IPS DF 6.9 (cell line): ENCODE measurements at regions not wholly inside any gene's neighbourhood (a gene's known extent, or its start where the extent isn't known, plus 50 kb on each side); places are given as distances from the start of the nearest gene placed in this dataset.
"Not testable (repeated sequence)": the region's sequence is repeated elsewhere in the genome, so short reads cannot be mapped to it uniquely, and the experiment has no call there.

Experiments
- DNase-seq: peaks from one replicate; pipeline ENCODE4 v3.0.0-alpha.2; 2013; ENCODE audit warnings: low read depth, low spot score
- H3K27ac ChIP-seq: one replicate; pipeline ENCODE4 v1.5.1; 2013; ENCODE audit warnings: low read length, control low read depth
- H3K27me3 ChIP-seq: 2 replicates; pipeline ENCODE4 v1.6.1; 2013; ENCODE audit warnings: mild to moderate bottlenecking, low read length; ENCODE audit not compliant: control insufficient read depth, insufficient read depth
- H3K36me3 ChIP-seq: 2 replicates; pipeline ENCODE4 v1.6.1; 2013; ENCODE audit warnings: low read length; ENCODE audit not compliant: control insufficient read depth, insufficient read depth
- H3K4me1 ChIP-seq: 2 replicates; pipeline ENCODE4 v1.6.1; 2013; ENCODE audit warnings: low read length; ENCODE audit not compliant: control insufficient read depth, insufficient read depth
- H3K4me3 ChIP-seq: 2 replicates; pipeline ENCODE4 v1.5.1; 2013; ENCODE audit warnings: mild to moderate bottlenecking, low read length
- H3K9me3 ChIP-seq: 2 replicates; pipeline ENCODE4 v1.6.1; 2013; ENCODE audit warnings: low read length, inconsistent platforms; ENCODE audit not compliant: control insufficient read depth, insufficient read depth
- WGBS: extraction: QIAGEN DNeasy Blood & Tissue Kit; methylation state at CpG from one replicate; pipeline ENCODE4 v1.1.7; 2013; ENCODE audit warnings: mixed read lengths, missing lambda C conversion rate; ENCODE audit not compliant: insufficient read length, insufficient coverage; 5-methylcytosine and 5-hydroxymethylcytosine counted together

DNA sequence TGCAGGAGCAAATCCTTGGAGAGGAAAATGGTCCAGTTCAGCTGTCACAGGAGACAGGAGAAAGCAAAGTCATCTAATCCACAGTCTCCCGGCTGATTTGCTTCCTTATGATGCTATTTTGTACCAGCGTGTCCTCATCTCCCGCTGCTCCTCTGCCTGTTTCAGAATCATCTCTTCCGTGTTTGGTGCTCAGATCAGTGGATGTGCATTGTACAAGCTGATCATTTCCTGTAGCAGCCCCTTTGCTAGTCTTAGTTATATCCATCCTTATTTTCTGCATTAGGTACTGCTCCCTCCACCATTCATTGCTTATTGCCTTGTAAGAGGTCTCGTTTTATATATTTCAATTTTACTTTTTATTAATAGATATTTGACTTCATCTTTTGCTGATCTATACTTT lies 219.9 kb upstream of the PRSS58 start:
- H3K27me3 ChIP-seq, H3K4me3 ChIP-seq, H3K36me3 ChIP-seq, H3K9me3 ChIP-seq, H3K27ac ChIP-seq, H3K4me1 ChIP-seq, DNase-seq: not testable (repeated sequence)
- WGBS: no CpG with 5 or more reads among the region's 5 CpGs

DNA sequence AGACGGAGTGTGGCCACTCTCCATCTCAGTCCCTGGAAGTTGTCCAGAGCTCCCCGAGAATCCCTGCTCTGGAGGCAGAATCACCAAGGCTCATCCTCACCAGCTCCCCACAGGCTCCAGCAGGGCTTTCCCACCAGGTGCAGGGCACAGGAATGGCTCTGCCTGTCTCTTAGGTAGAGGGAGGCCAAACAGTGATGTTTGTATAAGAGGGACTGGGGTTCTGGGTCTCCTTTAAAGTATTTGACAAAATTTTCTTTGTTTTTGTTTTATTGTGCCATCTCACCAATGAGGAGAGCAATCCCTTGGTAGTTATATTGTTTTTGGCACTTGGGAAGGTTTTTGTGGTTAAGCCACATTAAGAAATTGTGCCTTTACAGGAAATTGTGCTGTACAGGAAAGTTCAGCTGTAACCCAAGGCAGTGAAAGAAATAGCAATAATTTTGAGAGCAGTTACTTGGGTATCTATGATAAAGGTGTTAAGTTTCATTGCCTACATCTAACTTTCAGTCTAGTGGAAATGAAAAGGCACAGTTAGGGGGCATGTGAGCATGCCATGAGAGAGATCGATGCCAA lies 219.3 kb upstream of the PRSS58 start:
- H3K4me3 ChIP-seq: no peak overlapping the region

DNA sequence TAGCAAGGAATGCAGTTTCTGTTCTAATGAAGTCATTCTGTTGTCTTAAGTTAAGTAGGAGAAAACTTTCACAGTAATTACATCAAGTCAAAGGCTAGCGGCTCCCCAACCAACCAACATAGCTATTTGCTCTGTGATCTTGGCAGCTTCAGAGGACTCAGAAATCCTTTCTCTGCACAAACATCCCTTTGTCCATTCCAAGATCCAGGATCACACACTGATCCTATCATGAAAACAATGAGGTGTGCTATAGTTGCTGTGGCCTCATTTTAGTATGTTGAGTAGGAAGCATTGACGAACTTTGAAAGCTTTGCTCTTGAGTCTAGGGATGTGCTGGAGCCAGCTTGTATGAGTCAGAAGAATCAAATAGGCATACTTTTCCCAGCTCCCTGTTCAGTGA lies 218.2 kb upstream of the PRSS58 start:
- H3K9me3 ChIP-seq: no peaks in the 10 kb centered on the region
- H3K4me1 ChIP-seq: 0 out of 2 replicates have a peak, but pooled peaks cover 2% of the 10 kb centered on the region
- no peaks in the 10 kb centered on the region for H3K27me3 ChIP-seq

More for the DNA sequence above, 219.3 kb upstream of the PRSS58 start:
- WGBS: no CpG with 5 or more reads among the region's 3 CpGs
- Histone ChIP-seq H3K4me1 (0 out of 2 replicates have a peak, but pooled peaks cover 2% of the 10 kb centered on the region), H3K27ac (no peak overlapping the region), H3K27me3 (no peaks in the 10 kb centered on the region), H3K36me3 (no peaks in the 10 kb centered on the region), H3K9me3 (no peaks in the 10 kb centered on the region)
- DNase-seq: no peak

DNA sequence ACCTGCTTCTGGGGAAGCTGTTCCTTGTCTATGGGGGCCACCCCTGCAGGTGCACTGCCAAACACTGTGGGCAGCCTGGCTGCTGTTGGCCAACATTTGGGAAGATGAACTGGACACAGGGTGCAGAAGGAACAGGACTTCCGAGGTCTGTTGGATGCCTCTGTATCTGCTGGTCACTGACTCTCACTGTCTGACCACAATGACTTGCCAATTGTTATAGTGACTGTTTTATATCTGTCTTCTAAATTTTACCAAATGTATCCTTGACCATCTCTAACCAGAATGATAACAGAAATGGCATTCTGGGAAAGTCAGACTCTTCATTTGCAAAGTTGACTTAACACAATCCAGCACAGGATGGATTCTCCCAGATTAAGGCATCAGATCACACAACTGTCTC lies 214.0 kb upstream of the PRSS58 start:
- Histone ChIP-seq H3K4me3 (no peak overlapping the region), H3K27me3 (no peaks in the 10 kb centered on the region), H3K9me3 (no peaks in the 10 kb centered on the region), H3K27ac (no peak overlapping the region), H3K36me3 (no peaks in the 10 kb centered on the region), H3K4me1 (no peaks in the 10 kb centered on the region)
- no peak for DNase-seq
- no CpG with 5 or more reads among the region's 1 CpG for WGBS

More for the DNA sequence above, 218.2 kb upstream of the PRSS58 start:
- no peak overlapping the region for H3K27ac ChIP-seq
- no peak overlapping the region for H3K4me3 ChIP-seq
- no peak for DNase-seq
- H3K36me3 ChIP-seq: no peaks in the 10 kb centered on the region
- no CpG with 5 or more reads among the region's 2 CpGs for WGBS

DNA sequence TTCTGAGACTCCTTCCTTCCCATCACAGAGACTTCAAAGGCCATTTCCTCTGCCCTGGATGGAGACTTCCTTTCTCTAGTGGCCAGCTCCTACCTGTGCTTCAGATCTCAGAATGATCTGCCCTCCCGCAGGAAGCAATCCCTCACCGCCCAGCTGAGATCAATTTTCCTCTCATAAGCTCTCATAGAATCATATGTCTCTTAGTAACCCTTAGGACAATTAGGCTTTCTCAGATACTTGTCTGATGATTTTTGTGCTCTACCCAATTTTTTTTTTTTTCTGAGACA lies 212.6 kb upstream of the PRSS58 start:
- Histone ChIP-seq H3K27ac (no peak overlapping the region), H3K9me3 (no peaks in the 10 kb centered on the region), H3K4me3 (no peak overlapping the region), H3K27me3 (no peaks in the 10 kb centered on the region), H3K4me1 (no peaks in the 10 kb centered on the region), H3K36me3 (no peaks in the 10 kb centered on the region)
- DNase-seq: no peak
- no CpG with 5 or more reads among the region's 2 CpGs for WGBS

DNA sequence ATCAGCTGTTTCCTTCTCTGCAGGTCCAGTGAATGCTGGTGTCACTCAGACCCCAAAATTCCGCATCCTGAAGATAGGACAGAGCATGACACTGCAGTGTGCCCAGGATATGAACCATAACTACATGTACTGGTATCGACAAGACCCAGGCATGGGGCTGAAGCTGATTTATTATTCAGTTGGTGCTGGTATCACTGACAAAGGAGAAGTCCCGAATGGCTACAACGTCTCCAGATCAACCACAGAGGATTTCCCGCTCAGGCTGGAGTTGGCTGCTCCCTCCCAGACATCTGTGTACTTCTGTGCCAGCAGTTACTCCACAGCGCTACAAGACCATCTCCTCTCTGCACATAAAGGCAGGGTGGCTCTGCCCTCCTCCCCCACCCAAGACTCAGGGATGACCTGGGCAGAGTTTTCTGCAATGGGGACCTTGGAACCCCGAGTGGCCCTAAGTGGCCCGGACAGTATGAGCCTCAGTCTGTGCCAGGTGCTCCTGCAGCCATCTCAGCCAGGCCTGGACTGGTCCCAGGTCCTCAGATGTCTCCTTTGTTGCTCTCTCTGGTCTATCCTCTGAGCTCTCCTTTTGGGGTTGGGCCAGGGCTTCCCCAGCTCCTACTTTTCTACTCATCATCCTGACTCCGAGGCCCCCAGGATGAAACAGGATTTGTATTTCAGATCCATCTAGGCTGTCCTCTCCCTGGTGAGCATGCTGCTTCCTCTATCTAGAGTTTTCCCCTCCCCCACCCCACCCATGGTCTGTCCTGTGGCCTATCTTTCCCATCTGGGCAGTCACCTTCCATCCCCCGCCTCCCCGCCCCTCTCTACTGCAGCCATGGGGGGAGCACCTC lies 212.1 kb upstream of the PRSS58 start:
- no peak for DNase-seq
- Histone ChIP-seq H3K36me3 (no peaks in the 10 kb centered on the region), H3K4me1 (no peaks in the 10 kb centered on the region), H3K4me3 (no peak overlapping the region), H3K9me3 (no peaks in the 10 kb centered on the region), H3K27ac (no peak overlapping the region), H3K27me3 (no peaks in the 10 kb centered on the region)
- WGBS: no CpG with 5 or more reads among the region's 11 CpGs

DNA sequence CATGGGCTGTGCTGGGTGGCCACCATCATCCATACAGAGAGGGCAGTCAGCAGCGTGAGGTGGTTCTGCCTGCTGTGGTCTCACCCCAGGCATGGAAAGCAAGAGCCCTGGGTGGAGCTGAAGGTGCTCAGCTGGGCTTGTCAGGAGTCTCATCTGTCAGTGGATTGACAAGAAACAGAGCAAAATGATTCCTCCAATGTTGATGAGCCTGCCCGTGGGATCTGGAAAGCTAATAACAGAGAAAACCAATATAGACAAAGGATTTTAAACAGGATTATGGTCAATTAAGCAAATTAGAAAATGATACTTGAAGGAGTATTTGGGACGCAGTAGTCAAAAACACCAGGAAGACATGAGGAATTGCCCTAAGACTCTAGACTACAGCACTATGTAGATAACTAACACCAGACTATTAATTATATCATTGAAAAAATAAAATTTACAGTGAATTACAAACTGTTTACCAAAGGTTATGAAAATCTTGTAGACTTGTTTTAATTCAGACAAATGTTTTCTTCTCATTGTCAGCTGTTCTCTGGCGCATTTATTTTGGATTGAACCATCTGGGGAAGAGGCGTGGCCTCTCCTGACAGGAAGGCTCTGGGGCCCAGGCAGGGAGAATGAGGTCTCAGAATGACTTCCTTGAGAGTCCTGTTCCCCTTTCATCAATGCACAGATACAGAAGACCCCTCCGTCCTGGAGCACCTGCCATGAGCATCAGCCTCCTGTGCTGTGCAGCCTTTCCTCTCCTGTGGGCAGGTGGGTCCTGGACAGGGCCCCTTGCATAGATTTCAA lies 211.2 kb upstream of the PRSS58 start:
- no CpG with 5 or more reads among the region's 6 CpGs for WGBS
- Histone ChIP-seq H3K27me3 (no peaks in the 10 kb centered on the region), H3K4me3 (no peak overlapping the region), H3K27ac (no peak overlapping the region), H3K4me1 (no peaks in the 10 kb centered on the region), H3K36me3 (no peaks in the 10 kb centered on the region), H3K9me3 (no peaks in the 10 kb centered on the region)
- DNase-seq: no peak

DNA sequence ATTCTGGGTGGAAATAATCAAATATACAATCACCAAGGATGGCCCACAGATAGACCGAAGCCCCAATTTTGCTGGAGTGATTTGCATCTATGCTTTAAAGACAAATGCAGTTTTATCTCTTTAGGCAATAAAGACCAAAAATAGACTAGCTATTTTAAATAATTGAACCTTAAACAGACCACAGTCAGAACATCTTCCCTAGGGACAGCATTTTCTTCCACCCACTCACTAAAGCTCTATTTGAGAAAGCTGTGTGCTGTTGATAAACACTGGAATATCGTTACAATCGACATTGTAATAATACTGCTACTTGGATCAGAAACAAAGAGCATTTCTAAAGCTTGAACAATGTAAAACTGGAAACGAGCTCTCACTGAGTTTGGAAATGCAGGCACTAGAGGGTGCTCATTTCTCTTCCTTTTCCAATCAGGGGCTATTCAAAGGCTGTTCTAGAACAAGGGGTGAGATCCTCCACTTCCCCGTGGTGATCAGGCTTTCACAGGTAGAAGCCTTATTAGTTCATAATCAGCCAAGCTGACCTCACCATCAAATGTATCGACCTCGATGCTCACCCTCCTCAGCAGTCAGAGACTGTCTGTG lies 209.3 kb upstream of the PRSS58 start:
- H3K4me3 ChIP-seq, H3K36me3 ChIP-seq, H3K4me1 ChIP-seq, H3K27ac ChIP-seq, H3K9me3 ChIP-seq, H3K27me3 ChIP-seq, DNase-seq: not testable (repeated sequence)
- WGBS: no CpG with 5 or more reads among the region's 7 CpGs

DNA sequence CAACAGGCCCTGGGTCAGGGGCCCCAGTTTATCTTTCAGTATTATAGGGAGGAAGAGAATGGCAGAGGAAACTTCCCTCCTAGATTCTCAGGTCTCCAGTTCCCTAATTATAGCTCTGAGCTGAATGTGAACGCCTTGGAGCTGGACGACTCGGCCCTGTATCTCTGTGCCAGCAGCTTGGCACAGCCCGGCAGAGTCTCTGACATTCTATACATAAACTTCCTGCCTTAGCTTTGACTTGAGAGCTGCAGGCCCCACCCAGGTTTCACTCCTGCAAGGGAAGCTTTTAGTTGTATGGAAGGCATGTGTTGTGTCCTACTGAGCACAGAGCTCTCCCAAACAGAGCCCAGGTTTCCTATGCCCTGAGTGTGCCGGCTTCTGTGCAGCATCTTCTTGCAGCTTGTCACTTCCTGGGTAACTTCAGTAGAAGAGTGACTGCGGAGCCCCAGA lies 205.6 kb upstream of the PRSS58 start:
- no peak overlapping the region for H3K4me3 ChIP-seq

DNA sequence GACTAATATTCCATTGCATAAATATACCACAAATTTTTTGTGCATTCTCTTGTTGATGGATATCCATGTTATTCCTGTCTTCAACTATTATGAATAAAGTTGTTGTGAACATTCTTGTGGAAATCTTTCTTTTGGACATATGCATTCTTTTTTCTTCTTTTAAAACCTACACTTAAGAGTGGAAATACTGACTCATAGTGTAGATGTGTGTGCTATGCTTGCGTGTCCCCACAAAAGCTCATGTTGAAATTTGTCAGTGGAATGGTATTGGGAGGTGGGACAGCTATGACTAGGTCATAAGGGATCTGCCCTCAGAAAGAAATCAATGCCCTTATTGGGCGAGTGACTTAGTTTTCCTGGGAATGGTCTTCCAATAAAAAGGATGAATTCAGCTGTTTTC lies 203.6 kb upstream of the PRSS58 start:
- no CpG with 5 or more reads among the region's 2 CpGs for WGBS
- H3K27me3 ChIP-seq: no peaks in the 10 kb centered on the region; the same call in 1 of the 2 replicates
- no peak for DNase-seq
- H3K4me1 ChIP-seq: no peaks in the 10 kb centered on the region
- H3K36me3 ChIP-seq: no peaks in the 10 kb centered on the region
- no peak overlapping the region for H3K4me3 ChIP-seq
- H3K9me3 ChIP-seq: no peaks in the 10 kb centered on the region
- no peak overlapping the region for H3K27ac ChIP-seq

More for the DNA sequence above, 205.6 kb upstream of the PRSS58 start:
- no CpG with 5 or more reads among the region's 6 CpGs for WGBS
- H3K27me3 ChIP-seq: no peaks in the 10 kb centered on the region
- no peaks in the 10 kb centered on the region for H3K36me3 ChIP-seq
- no peak for DNase-seq
- H3K27ac ChIP-seq: no peak overlapping the region
- H3K9me3 ChIP-seq: no peaks in the 10 kb centered on the region
- no peaks in the 10 kb centered on the region for H3K4me1 ChIP-seq
